ENCODE measurements at regions not wholly inside any gene's neighbourhood (a gene's known extent, or its start where the extent isn't known, plus 50 kb on each side); places are given as distances from the start of the nearest gene placed in this dataset.
"Not testable (repeated sequence)": the region's sequence is repeated elsewhere in the genome, so short reads cannot be mapped to it uniquely, and the experiment has no call there.

DNA sequence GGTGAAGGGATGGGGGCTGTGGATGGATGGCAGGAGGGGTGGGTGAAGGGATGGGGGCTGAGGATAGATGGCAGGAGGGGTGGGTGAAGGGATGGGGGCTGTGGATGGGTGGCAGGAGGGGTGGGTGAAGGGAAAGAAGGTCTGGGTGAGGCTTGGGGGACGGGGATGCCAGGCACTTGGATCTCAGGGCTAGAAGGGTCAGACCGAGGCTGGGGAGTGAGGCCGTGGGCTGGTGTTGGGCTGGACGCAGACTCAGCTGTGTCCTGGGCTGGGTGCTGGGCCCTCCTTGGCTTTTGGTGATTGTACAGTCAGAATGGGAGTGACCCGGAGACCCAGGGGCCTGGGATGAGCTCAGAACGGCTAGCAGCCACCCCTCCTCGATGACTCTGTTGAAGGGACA lies 192.4 kb downstream of the TMEM121 start:
- H3K9me2 ChIP-seq (replicated peaks; ENCODE audit: low read length); H3K4me2 ChIP-seq (ENCODE audit: low read length); H3K4me3 ChIP-seq (ENCODE audit: low read length); POLR2A ChIA-PET (ENCODE audit: unreplicated experiment); ATAC-seq; H3K4me1 ChIP-seq (ENCODE audit: insufficient read depth, low read length); BruUV-seq (replicated peaks); H4K20me1 ChIP-seq (ENCODE audit: low read length); H3F3A ChIP-seq (ENCODE audit: low read length, unreplicated experiment); H3K9ac ChIP-seq (ENCODE audit: low read length); intact Hi-C loops (cut with micrococcal nuclease); H3K9me3 ChIP-seq (ENCODE audit: low read length); H3K27me3 ChIP-seq (ENCODE audit: low read length); H2AFZ ChIP-seq (ENCODE audit: low read length); DNase-seq; H3K27ac ChIP-seq (ENCODE audit: low read length); H3K79me2 ChIP-seq (ENCODE audit: low read length); H3K36me3 ChIP-seq (ENCODE audit: low read depth, low read length); CTCF ChIA-PET: not testable (repeated sequence)

DNA sequence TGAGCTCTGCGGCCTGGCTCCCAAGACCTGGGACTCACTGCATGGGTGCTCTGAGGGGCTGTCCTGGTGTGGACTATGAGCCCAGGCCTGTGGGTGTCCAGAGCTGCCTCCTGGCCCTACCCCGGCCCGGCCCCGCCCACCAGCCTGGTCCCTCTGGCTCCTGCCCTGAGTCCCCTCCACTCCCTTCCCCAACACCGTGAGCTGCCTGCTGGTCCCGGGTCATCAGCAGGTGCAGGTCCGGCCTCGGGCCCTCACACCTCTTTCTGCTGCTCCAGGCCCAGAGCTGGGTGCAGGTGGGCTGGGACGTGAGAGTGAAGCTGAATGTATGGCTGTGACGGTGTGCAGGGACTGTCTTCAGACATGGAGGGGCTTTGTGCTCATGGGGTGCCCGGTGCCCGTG lies 193.7 kb downstream of the TMEM121 start:
- H3K4me2 ChIP-seq (ENCODE audit: low read length); H3K4me1 ChIP-seq (ENCODE audit: insufficient read depth, low read length); H3K27ac ChIP-seq (ENCODE audit: low read length); H3F3A ChIP-seq (ENCODE audit: low read length, unreplicated experiment); POLR2A ChIA-PET (ENCODE audit: unreplicated experiment); DNase-seq; H3K4me3 ChIP-seq (ENCODE audit: low read length); H3K9me2 ChIP-seq (replicated peaks; ENCODE audit: low read length); BruUV-seq (replicated peaks); H3K9me3 ChIP-seq (ENCODE audit: low read length); ATAC-seq; H3K79me2 ChIP-seq (ENCODE audit: low read length); H2AFZ ChIP-seq (ENCODE audit: low read length); CTCF ChIA-PET; H4K20me1 ChIP-seq (ENCODE audit: low read length); H3K27me3 ChIP-seq (ENCODE audit: low read length); H3K9ac ChIP-seq (ENCODE audit: low read length); intact Hi-C loops (cut with micrococcal nuclease); H3K36me3 ChIP-seq (ENCODE audit: low read depth, low read length): not testable (repeated sequence)

DNA sequence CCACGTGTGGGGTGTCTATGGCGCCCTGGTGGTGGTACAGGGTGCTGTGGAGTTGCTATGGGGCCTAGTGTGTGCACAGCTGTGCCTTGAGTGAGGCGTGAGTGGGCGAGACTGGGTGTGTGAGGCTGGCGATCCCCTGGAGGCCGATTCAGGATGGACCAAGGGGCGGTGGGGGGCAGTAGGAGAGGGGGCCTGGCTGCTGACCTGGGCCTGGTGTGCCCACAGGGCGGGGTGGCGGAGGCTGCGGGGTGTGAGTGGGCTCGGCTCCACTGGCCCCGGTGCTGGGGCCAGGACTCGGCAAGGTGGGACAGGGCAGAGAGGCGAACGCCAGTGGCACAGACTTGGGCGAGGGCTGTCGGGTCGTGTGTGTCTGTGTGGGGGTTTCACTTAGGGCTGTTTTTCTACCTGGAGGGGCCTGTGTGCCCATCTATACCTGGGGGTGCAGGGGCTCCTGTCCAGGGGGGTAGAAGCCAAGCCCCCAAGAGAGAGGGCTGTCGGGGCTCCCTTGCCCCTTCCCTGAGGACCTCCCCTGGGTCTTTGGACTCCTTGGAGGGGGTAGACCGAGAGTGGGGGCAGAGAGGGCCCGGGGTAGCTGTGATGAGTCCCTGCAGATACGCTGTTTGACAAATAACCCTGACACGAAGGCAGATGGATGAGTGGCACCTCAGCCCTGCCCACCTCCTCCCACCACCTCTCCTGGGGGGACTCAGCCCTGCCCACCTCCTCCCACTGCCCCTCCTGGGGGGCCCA lies 194.6 kb downstream of the TMEM121 start:
- H3K79me2 ChIP-seq (ENCODE audit: low read length); H3K9ac ChIP-seq (ENCODE audit: low read length); intact Hi-C loops (cut with micrococcal nuclease); H3K4me3 ChIP-seq (ENCODE audit: low read length); H3K27me3 ChIP-seq (ENCODE audit: low read length); H4K20me1 ChIP-seq (ENCODE audit: low read length); DNase-seq; H3K4me1 ChIP-seq (ENCODE audit: insufficient read depth, low read length); H2AFZ ChIP-seq (ENCODE audit: low read length); H3K27ac ChIP-seq (ENCODE audit: low read length); POLR2A ChIA-PET (ENCODE audit: unreplicated experiment); H3K4me2 ChIP-seq (ENCODE audit: low read length); BruUV-seq (replicated peaks); H3K9me2 ChIP-seq (replicated peaks; ENCODE audit: low read length); H3K36me3 ChIP-seq (ENCODE audit: low read depth, low read length); CTCF ChIA-PET; H3F3A ChIP-seq (ENCODE audit: low read length, unreplicated experiment); H3K9me3 ChIP-seq (ENCODE audit: low read length); ATAC-seq: not testable (repeated sequence)

DNA sequence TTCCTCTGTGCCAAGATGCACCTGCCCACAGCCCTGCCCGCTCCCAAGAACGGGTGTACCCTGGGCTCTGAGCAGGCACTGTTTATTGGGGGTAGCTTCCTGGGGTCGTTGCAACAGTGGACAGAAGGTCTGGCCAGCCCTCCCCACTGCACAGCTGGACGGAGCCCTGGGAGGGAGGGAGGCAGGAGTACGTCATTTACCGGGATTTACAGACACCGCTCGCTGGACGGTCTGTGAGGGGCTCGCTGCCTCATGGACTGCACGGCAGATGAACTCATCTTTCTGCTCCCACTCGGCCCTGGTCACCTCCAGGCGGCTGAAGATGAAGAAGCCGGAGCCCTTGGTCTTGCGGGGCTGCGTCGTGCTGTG lies 195.2 kb downstream of the TMEM121 start:
- CTCF ChIA-PET; H4K20me1 ChIP-seq (ENCODE audit: low read length); H3K4me1 ChIP-seq (ENCODE audit: insufficient read depth, low read length); H3K9ac ChIP-seq (ENCODE audit: low read length); H3F3A ChIP-seq (ENCODE audit: low read length, unreplicated experiment); POLR2A ChIA-PET (ENCODE audit: unreplicated experiment); H3K79me2 ChIP-seq (ENCODE audit: low read length); H2AFZ ChIP-seq (ENCODE audit: low read length); intact Hi-C loops (cut with micrococcal nuclease); H3K9me2 ChIP-seq (replicated peaks; ENCODE audit: low read length); H3K27ac ChIP-seq (ENCODE audit: low read length); ATAC-seq; H3K27me3 ChIP-seq (ENCODE audit: low read length); H3K9me3 ChIP-seq (ENCODE audit: low read length); BruUV-seq (replicated peaks); DNase-seq; H3K36me3 ChIP-seq (ENCODE audit: low read depth, low read length); H3K4me3 ChIP-seq (ENCODE audit: low read length); H3K4me2 ChIP-seq (ENCODE audit: low read length): not testable (repeated sequence)

- H3K4me1 ChIP-seq (ENCODE audit: insufficient read depth, low read length); DNase-seq; H2AFZ ChIP-seq (ENCODE audit: low read length); H3K9ac ChIP-seq (ENCODE audit: low read length); ATAC-seq; BruUV-seq (replicated peaks); CTCF ChIA-PET; H3K9me3 ChIP-seq (ENCODE audit: low read length); H3K4me3 ChIP-seq (ENCODE audit: low read length); H3K36me3 ChIP-seq (ENCODE audit: low read depth, low read length); H3F3A ChIP-seq (ENCODE audit: low read length, unreplicated experiment); POLR2A ChIA-PET (ENCODE audit: unreplicated experiment); H3K4me2 ChIP-seq (ENCODE audit: low read length); intact Hi-C loops (cut with micrococcal nuclease); H3K27me3 ChIP-seq (ENCODE audit: low read length); H4K20me1 ChIP-seq (ENCODE audit: low read length); H3K9me2 ChIP-seq (replicated peaks; ENCODE audit: low read length); H3K27ac ChIP-seq (ENCODE audit: low read length); H3K79me2 ChIP-seq (ENCODE audit: low read length): not testable (repeated sequence)
Observed at GRCh38 chr14:105721996-105722709, 195.8 kb downstream of the TMEM121 start.

DNA sequence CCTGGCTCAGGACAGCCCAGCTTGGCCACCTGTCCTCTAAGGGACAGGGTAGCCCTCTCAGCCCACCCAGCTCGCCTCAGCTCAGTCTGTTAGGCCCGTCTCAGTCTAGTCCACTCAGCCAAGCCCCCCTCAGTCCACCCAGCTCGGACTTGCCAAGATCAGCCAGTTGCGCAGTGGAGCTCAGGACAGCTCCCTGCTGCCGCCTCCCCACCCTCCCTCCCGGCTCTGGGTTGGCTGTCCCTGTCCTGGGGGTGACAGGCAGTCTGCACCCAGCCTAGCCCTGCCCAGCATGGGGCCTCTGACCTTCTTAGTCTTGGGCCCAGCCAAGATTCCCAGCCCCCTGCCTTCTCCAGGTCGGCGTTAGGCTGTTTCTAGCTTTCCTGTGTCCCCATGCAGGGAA lies 196.9 kb downstream of the TMEM121 start:
- H3K27ac ChIP-seq (ENCODE audit: low read length); POLR2A ChIA-PET (ENCODE audit: unreplicated experiment); intact Hi-C loops (cut with micrococcal nuclease); CTCF ChIA-PET; H4K20me1 ChIP-seq (ENCODE audit: low read length); H3K27me3 ChIP-seq (ENCODE audit: low read length); H2AFZ ChIP-seq (ENCODE audit: low read length); H3F3A ChIP-seq (ENCODE audit: low read length, unreplicated experiment); H3K4me3 ChIP-seq (ENCODE audit: low read length); H3K4me2 ChIP-seq (ENCODE audit: low read length); H3K79me2 ChIP-seq (ENCODE audit: low read length); H3K4me1 ChIP-seq (ENCODE audit: insufficient read depth, low read length); H3K9me3 ChIP-seq (ENCODE audit: low read length); DNase-seq; ATAC-seq; H3K36me3 ChIP-seq (ENCODE audit: low read depth, low read length); H3K9ac ChIP-seq (ENCODE audit: low read length); BruUV-seq (replicated peaks); H3K9me2 ChIP-seq (replicated peaks; ENCODE audit: low read length): not testable (repeated sequence)

DNA sequence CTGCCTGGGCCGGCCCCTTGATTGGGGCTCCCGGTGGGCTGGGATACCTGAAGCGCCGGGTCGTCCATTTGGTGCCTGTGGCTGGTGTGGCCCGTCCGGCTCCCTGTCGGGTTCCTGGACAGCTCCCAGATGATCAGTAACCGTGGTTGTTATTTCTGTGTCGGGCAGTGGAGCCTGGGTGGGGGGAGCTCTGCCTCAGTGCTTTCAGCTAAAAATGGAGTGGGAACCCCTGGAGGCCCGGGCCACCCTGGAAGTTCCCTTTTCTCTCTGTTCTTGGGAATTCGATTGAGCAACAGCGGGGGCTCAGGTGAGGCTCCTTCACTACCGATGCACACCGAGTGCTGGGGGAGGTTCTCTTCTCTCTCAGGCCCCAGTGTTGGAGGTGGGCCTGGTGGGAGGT lies 197.4 kb downstream of the TMEM121 start:
- H4K20me1 ChIP-seq (ENCODE audit: low read length); ATAC-seq; H2AFZ ChIP-seq (ENCODE audit: low read length); POLR2A ChIA-PET (ENCODE audit: unreplicated experiment); H3K4me2 ChIP-seq (ENCODE audit: low read length); H3K9ac ChIP-seq (ENCODE audit: low read length); H3K4me3 ChIP-seq (ENCODE audit: low read length); H3K4me1 ChIP-seq (ENCODE audit: insufficient read depth, low read length); H3F3A ChIP-seq (ENCODE audit: low read length, unreplicated experiment); H3K9me2 ChIP-seq (replicated peaks; ENCODE audit: low read length); H3K79me2 ChIP-seq (ENCODE audit: low read length); BruUV-seq (replicated peaks); H3K9me3 ChIP-seq (ENCODE audit: low read length); intact Hi-C loops (cut with micrococcal nuclease); DNase-seq; CTCF ChIA-PET; H3K27ac ChIP-seq (ENCODE audit: low read length); H3K36me3 ChIP-seq (ENCODE audit: low read depth, low read length); H3K27me3 ChIP-seq (ENCODE audit: low read length): not testable (repeated sequence)
